ENCODE measurements at regions not wholly inside any gene's neighbourhood (a gene's known extent, or its start where the extent isn't known, plus 50 kb on each side); places are given as distances from the start of the nearest gene placed in this dataset.

- DNase-seq: peak; percentile 14
Observed at GRCh38 chr5:164651546-164652275, 1146.3 kb downstream of the MAT2B start.

- DNase-seq: no peak
Observed at GRCh38 chr5:164652276-164652660, 1146.8 kb downstream of the MAT2B start.

- DNase-seq: no peak
Observed at GRCh38 chr5:164663198-164663989, 1158.0 kb downstream of the MAT2B start.

GRCh38 chr5:164671640-164672039, 1166.2 kb downstream of the MAT2B start:
- no peak for DNase-seq

- no peak for DNase-seq
Observed at GRCh38 chr5:164672205-164672604, 1166.8 kb downstream of the MAT2B start.

- DNase-seq: peak; percentile 43
Observed at GRCh38 chr5:164672931-164673694, 1167.7 kb downstream of the MAT2B start.

- DNase-seq: no peak
Observed at GRCh38 chr5:164679461-164679860, 1174.0 kb downstream of the MAT2B start.

GRCh38 chr5:164680216-164680615, 1174.8 kb downstream of the MAT2B start:
- DNase-seq: no peak

GRCh38 chr5:164680812-164681520, 1175.5 kb downstream of the MAT2B start:
- no peak for DNase-seq

GRCh38 chr5:164687391-164687790, 1182.0 kb downstream of the MAT2B start:
- no peak for DNase-seq

GRCh38 chr5:164688437-164688836, 1183.0 kb downstream of the MAT2B start:
- DNase-seq: no peak

- DNase-seq: no peak
Observed at GRCh38 chr5:164708831-164709230, 1203.4 kb downstream of the MAT2B start.

GRCh38 chr5:164713682-164714081, 1208.3 kb downstream of the MAT2B start:
- no peak for DNase-seq

GRCh38 chr5:164721116-164721515, 1215.7 kb downstream of the MAT2B start:
- peak; percentile 8 for DNase-seq

- DNase-seq: no peak
Observed at GRCh38 chr5:164721656-164722055, 1216.2 kb downstream of the MAT2B start.

GRCh38 chr5:164722702-164723101, 1217.3 kb downstream of the MAT2B start:
- no peak for DNase-seq

GRCh38 chr5:164727012-164727411, 1221.6 kb downstream of the MAT2B start:
- no peak for DNase-seq

GRCh38 chr5:164728733-164729132, 1223.3 kb downstream of the MAT2B start:
- no peak for DNase-seq

GRCh38 chr5:164735334-164735733, 1229.9 kb downstream of the MAT2B start:
- DNase-seq: no peak

- peak; percentile 16 for DNase-seq
Observed at GRCh38 chr5:164741376-164741775, 1236.0 kb downstream of the MAT2B start.

GRCh38 chr5:164742025-164742424, 1236.6 kb downstream of the MAT2B start:
- DNase-seq: no peak

- no peak for DNase-seq
Observed at GRCh38 chr5:164746723-164747122, 1241.3 kb downstream of the MAT2B start.

GRCh38 chr5:164747371-164747770, 1242.0 kb downstream of the MAT2B start:
- no peak for DNase-seq
